ENCODE measurements at regions not wholly inside any gene's neighbourhood (a gene's known extent, or its start where the extent isn't known, plus 50 kb on each side); places are given as distances from the start of the nearest gene placed in this dataset.

- BruUV-seq (replicated peaks) = no TSS peak
- Histone ChIP-seq H3K4me3 (no peak overlapping the region), H3K9me3 (replicated peaks; ENCODE audit: control insufficient read depth, insufficient read depth, low read depth, low read length) (no peaks in the 10 kb centered on the region), H3K4me1 (replicated peaks in 1 of 2; ENCODE audit: control insufficient read depth in 2 of 2, insufficient read depth in 2 of 2, low read length in 2 of 2) (no peaks in the 10 kb centered on the region), H3K9ac (ENCODE audit: insufficient read depth in 1 of 2, low read depth in 2 of 2, low read length in 2 of 2) (no peak overlapping the region), H3K4me2 (ENCODE audit: insufficient read depth, low read length) (no peak overlapping the region), H3K27me3 (ENCODE audit: control insufficient read depth in 2 of 2, insufficient read depth in 2 of 2, low read length in 2 of 2) (no peaks in the 10 kb centered on the region), H2AFZ (ENCODE audit: low read depth, low read length) (no peak overlapping the region), H3K36me3 (ENCODE audit: control insufficient read depth, insufficient read depth, low read length) (no peaks in the 10 kb centered on the region), H4K20me1 (replicated peaks; ENCODE audit: control insufficient read depth, insufficient read depth, low read length) (no peaks in the 10 kb centered on the region), H3K79me2 (ENCODE audit: control insufficient read depth, insufficient read depth, low read length) (no peaks in the 10 kb centered on the region), H3K9me1 (ENCODE audit: control insufficient read depth, insufficient read depth, low read length) (no peaks in the 10 kb centered on the region), H3K27ac (ENCODE audit: extremely low read depth, low read depth, low read length) (no peak overlapping the region)
- no peak for ATAC-seq
- TF ChIP-seq NFATC3 (IDR thresholded peaks at IDR 0.05) (no peak), ZNF354B (CRISPR knock-in tag; IDR thresholded peaks at IDR 0.05) (no peak), ZBTB7A (IDR thresholded peaks at IDR 0.05; ENCODE audit: borderline replicate concordance, control insufficient read depth, low read depth, low read length) (no peak), PRPF4 (IDR thresholded peaks at IDR 0.05; ENCODE audit: insufficient read depth, low read depth, low read length, poor library complexity, severe bottlenecking) (no peak), RFX1 (IDR thresholded peaks at IDR 0.05) (no peak), NFRKB (IDR thresholded peaks at IDR 0.05; ENCODE audit: low read depth) (no peak), TRIM28 (IDR thresholded peaks at IDR 0.05) (no peak), RBM22 (IDR thresholded peaks at IDR 0.05; ENCODE audit: low read depth, low read length, poor library complexity, severe bottlenecking) (no peak), ZNF384 (IDR thresholded peaks at IDR 0.05; ENCODE audit: low read depth, low read length) (no peak)
- ChIA-PET CTCF (ENCODE audit: low intra/inter-chr PET ratio) (no interaction called here), POLR2A (no interaction called here)
- no peak for FAIRE-seq
- intact Hi-C loops (cut with micrococcal nuclease) (no loop called here), in situ Hi-C loops (cut with MboI) (no loop called here)
- WGBS (ENCODE audit: insufficient coverage, low coverage, missing lambda C conversion rate) = 0% methylated on average over 3 of the region's 3 CpGs
- no peak for DNase-seq (ENCODE audit: extremely low read depth in 1 of 4, low spot score in 3 of 4)
These were observed 392.0 kb downstream of the UBE2NL start for GRCh38 chrX:144275843-144276242.

GRCh38 chrX:144293229-144293628, 409.4 kb downstream of the UBE2NL start:
- Histone ChIP-seq H3K9me1 (ENCODE audit: control insufficient read depth, insufficient read depth, low read length) (no peaks in the 10 kb centered on the region), H3K27me3 (ENCODE audit: control insufficient read depth in 2 of 2, insufficient read depth in 2 of 2, low read length in 2 of 2) (no peaks in the 10 kb centered on the region), H3K36me3 (ENCODE audit: control insufficient read depth, insufficient read depth, low read length) (no peaks in the 10 kb centered on the region), H3K9ac (ENCODE audit: insufficient read depth in 1 of 2, low read depth in 2 of 2, low read length in 2 of 2) (no peak overlapping the region), H3K27ac (ENCODE audit: extremely low read depth, low read depth, low read length) (no peak overlapping the region), H3K9me3 (replicated peaks; ENCODE audit: control insufficient read depth, insufficient read depth, low read depth, low read length) (no peaks in the 10 kb centered on the region), H4K20me1 (replicated peaks; ENCODE audit: control insufficient read depth, insufficient read depth, low read length) (no peaks in the 10 kb centered on the region), H3K79me2 (ENCODE audit: control insufficient read depth, insufficient read depth, low read length) (no peaks in the 10 kb centered on the region), H3K4me2 (ENCODE audit: insufficient read depth, low read length) (no peak overlapping the region), H3K4me3 (no peak overlapping the region), H3K4me1 (replicated peaks in 1 of 2; ENCODE audit: control insufficient read depth in 2 of 2, insufficient read depth in 2 of 2, low read length in 2 of 2) (no peaks in the 10 kb centered on the region), H2AFZ (ENCODE audit: low read depth, low read length) (no peak overlapping the region)
- ChIA-PET CTCF (ENCODE audit: low intra/inter-chr PET ratio) (no interaction called here), POLR2A (no interaction called here)
- FAIRE-seq = no peak
- in situ Hi-C loops (cut with MboI) (no loop called here), intact Hi-C loops (cut with micrococcal nuclease) (no loop called here)
- no TSS peak for BruUV-seq (replicated peaks)
- ATAC-seq = no peak
- no peak for DNase-seq (ENCODE audit: extremely low read depth in 1 of 4, low spot score in 3 of 4)
- TF ChIP-seq CHCHD3 (CRISPR knock-in tag; IDR thresholded peaks at IDR 0.05) = no peak
- TF ChIP-seq MTF1 (CRISPR knock-in tag; IDR thresholded peaks at IDR 0.05; ENCODE audit: borderline replicate concordance) = no peak
- no peak for TF ChIP-seq ZNF445 (CRISPR knock-in tag; IDR thresholded peaks at IDR 0.05; ENCODE audit: low read depth)
- no peak for TF ChIP-seq ZNF197 (CRISPR knock-in tag; IDR thresholded peaks at IDR 0.05; ENCODE audit: low read depth)
- WGBS (ENCODE audit: insufficient coverage, low coverage, missing lambda C conversion rate) = 0% methylated on average over 2 of the region's 2 CpGs
